ENCODE measurements at regions not wholly inside any gene's neighbourhood (a gene's known extent, or its start where the extent isn't known, plus 50 kb on each side); places are given as distances from the start of the nearest gene placed in this dataset.

GRCh38 chr4:181821039-181822004 is 421.9 kb upstream of the TENM3 start:
- H3K36me3 ChIP-seq, result no peaks in the 10 kb centered on the region
- H3K27me3 ChIP-seq, result no peaks in the 10 kb centered on the region
- H3K4me3 ChIP-seq, result no peak overlapping the region
- no peak overlapping the region for H3K27ac ChIP-seq (replicated peaks in 1 of 4)
- no peaks in the 10 kb centered on the region for H3K4me1 ChIP-seq
- WGBS, result 66% methylated on average over 11 of the region's 11 CpGs
- intact Hi-C loops (cut with DNase I), result no loop called here
- no peak for DNase-seq (ENCODE audit: extremely low spot score)
- no peaks in the 10 kb centered on the region for H3K9me3 ChIP-seq
- no peak for TF ChIP-seq POLR2AphosphoS5 (IDR thresholded peaks at IDR 0.05)
- TF ChIP-seq EP300 (IDR thresholded peaks at IDR 0.05), result no peak
- no peak for TF ChIP-seq CTCF (IDR thresholded peaks at IDR 0.05)
- TF ChIP-seq POLR2A (IDR thresholded peaks at IDR 0.05; ENCODE audit: low read depth), result no peak

GRCh38 chr4:181822005-181822375 is 421.2 kb upstream of the TENM3 start:
- DNase-seq (ENCODE audit: extremely low spot score), result no peak
- TF ChIP-seq CTCF (IDR thresholded peaks at IDR 0.05), result no peak
- no peak for TF ChIP-seq POLR2AphosphoS5 (IDR thresholded peaks at IDR 0.05)
- no peak for TF ChIP-seq POLR2A (IDR thresholded peaks at IDR 0.05; ENCODE audit: low read depth)
- no peak for TF ChIP-seq EP300 (IDR thresholded peaks at IDR 0.05)
- Histone ChIP-seq H3K4me3 (no peak overlapping the region), H3K4me1 (no peaks in the 10 kb centered on the region), H3K36me3 (no peaks in the 10 kb centered on the region), H3K27ac (replicated peaks in 1 of 4) (no peak overlapping the region), H3K9me3 (no peaks in the 10 kb centered on the region), H3K27me3 (no peaks in the 10 kb centered on the region)
- intact Hi-C loops (cut with DNase I), result no loop called here

GRCh38 chr4:181823183-181823582 is 420.0 kb upstream of the TENM3 start:
- no peaks in the 10 kb centered on the region for H3K27me3 ChIP-seq
- no peak for TF ChIP-seq POLR2AphosphoS5 (IDR thresholded peaks at IDR 0.05)
- TF ChIP-seq POLR2A (IDR thresholded peaks at IDR 0.05; ENCODE audit: low read depth), result no peak
- no peak for TF ChIP-seq EP300 (IDR thresholded peaks at IDR 0.05)
- no peak for TF ChIP-seq CTCF (IDR thresholded peaks at IDR 0.05)
- intact Hi-C loops (cut with DNase I), result no loop called here
- H3K4me3 ChIP-seq, result no peak overlapping the region
- H3K4me1 ChIP-seq, result no peaks in the 10 kb centered on the region
- WGBS, result 71% methylated on average over 1 of the region's 1 CpG
- H3K36me3 ChIP-seq, result no peaks in the 10 kb centered on the region
- DNase-seq (ENCODE audit: extremely low spot score), result no peak
- no peaks in the 10 kb centered on the region for H3K9me3 ChIP-seq
- H3K27ac ChIP-seq (replicated peaks in 1 of 4), result no peak overlapping the region

- Histone ChIP-seq H3K36me3 (no peaks in the 10 kb centered on the region), H3K27me3 (no peaks in the 10 kb centered on the region), H3K27ac (replicated peaks in 1 of 4) (no peak overlapping the region), H3K9me3 (no peaks in the 10 kb centered on the region), H3K4me1 (no peaks in the 10 kb centered on the region), H3K4me3 (no peak overlapping the region)
- 98% methylated on average over 3 of the region's 3 CpGs for WGBS
- intact Hi-C loops (cut with DNase I), result no loop called here
- no peak for DNase-seq (ENCODE audit: extremely low spot score)
- TF ChIP-seq EP300 (IDR thresholded peaks at IDR 0.05) (no peak), POLR2AphosphoS5 (IDR thresholded peaks at IDR 0.05) (no peak), POLR2A (IDR thresholded peaks at IDR 0.05; ENCODE audit: low read depth) (no peak), CTCF (IDR thresholded peaks at IDR 0.05) (no peak)
Measured at GRCh38 chr4:181823645-181824044, 419.6 kb upstream of the TENM3 start.

Measured in esophagus muscularis mucosa (tissue), 4 donors.